Glutamatergic neuron (in vitro differentiated cells): ENCODE measurements at regions not wholly inside any gene's neighbourhood (a gene's known extent, or its start where the extent isn't known, plus 50 kb on each side); places are given as distances from the start of the nearest gene placed in this dataset.
"Not testable (repeated sequence)": the region's sequence is repeated elsewhere in the genome, so short reads cannot be mapped to it uniquely, and the experiment has no call there.

Experiments
- DNase-seq: peaks from one replicate; pipeline ENCODE4 v3.0.0; 2022
- H3K27ac Mint-ChIP-seq: one replicate; pipeline ENCODE4 v1.8.0; 2020; ENCODE audit warnings: mild to moderate bottlenecking, mixed read lengths, inconsistent platforms; ENCODE audit not compliant: unreplicated experiment
- H3K27me3 Mint-ChIP-seq: one replicate; pipeline ENCODE4 v1.8.0; 2020; ENCODE audit warnings: mild to moderate bottlenecking, moderate library complexity, mixed read lengths, inconsistent platforms; ENCODE audit not compliant: unreplicated experiment
- H3K36me3 Mint-ChIP-seq: one replicate; pipeline ENCODE4 v1.8.0; 2020; ENCODE audit warnings: mild to moderate bottlenecking, mixed read lengths, inconsistent platforms; ENCODE audit not compliant: unreplicated experiment
- H3K4me1 Mint-ChIP-seq: one replicate; pipeline ENCODE4 v1.8.0; 2020; ENCODE audit warnings: mild to moderate bottlenecking, low read depth, mixed read lengths, inconsistent platforms; ENCODE audit not compliant: unreplicated experiment
- H3K4me3 Mint-ChIP-seq: one replicate; pipeline ENCODE4 v1.8.0; 2020; ENCODE audit warnings: mild to moderate bottlenecking, mixed read lengths, inconsistent platforms; ENCODE audit not compliant: unreplicated experiment
- H3K9me3 Mint-ChIP-seq: one replicate; pipeline ENCODE4 v1.8.0; 2020; ENCODE audit warnings: mild to moderate bottlenecking, moderate library complexity, mixed read lengths, inconsistent platforms; ENCODE audit not compliant: unreplicated experiment
- TF ChIP-seq, protein P1 (sequence below): fragments of 200-600 bp; sonication (generic); IDR thresholded peaks from one replicate; pipeline ENCODE4 v1.5.0; 2021; ENCODE audit not compliant: partially characterized antibody, unreplicated experiment

DNA sequence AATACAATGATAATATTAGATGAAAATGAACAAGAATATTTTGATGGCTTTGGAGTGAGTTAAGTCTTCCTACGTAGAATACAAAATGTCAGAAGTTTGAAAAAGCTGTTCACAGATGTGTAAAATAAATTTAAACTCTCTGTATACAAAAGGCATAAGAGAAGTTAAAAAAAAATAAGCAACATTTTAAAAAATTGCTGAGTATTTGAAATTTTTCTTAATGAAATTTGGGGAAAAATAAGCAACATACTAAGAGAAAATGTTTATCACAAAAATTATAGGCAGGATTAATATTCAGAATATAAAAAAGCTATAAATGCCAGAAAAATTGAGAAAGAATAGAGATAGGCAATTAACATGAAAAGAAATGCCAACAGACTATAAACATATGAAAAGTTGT lies 470.7 kb upstream of the TRPC7 start:
- TF ChIP-seq, protein P1, sequence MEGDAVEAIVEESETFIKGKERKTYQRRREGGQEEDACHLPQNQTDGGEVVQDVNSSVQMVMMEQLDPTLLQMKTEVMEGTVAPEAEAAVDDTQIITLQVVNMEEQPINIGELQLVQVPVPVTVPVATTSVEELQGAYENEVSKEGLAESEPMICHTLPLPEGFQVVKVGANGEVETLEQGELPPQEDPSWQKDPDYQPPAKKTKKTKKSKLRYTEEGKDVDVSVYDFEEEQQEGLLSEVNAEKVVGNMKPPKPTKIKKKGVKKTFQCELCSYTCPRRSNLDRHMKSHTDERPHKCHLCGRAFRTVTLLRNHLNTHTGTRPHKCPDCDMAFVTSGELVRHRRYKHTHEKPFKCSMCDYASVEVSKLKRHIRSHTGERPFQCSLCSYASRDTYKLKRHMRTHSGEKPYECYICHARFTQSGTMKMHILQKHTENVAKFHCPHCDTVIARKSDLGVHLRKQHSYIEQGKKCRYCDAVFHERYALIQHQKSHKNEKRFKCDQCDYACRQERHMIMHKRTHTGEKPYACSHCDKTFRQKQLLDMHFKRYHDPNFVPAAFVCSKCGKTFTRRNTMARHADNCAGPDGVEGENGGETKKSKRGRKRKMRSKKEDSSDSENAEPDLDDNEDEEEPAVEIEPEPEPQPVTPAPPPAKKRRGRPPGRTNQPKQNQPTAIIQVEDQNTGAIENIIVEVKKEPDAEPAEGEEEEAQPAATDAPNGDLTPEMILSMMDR: no peak
- Mint-ChIP-seq H3K4me3 (no peak overlapping the region), H3K36me3 (no peaks in the 10 kb centered on the region), H3K9me3 (peaks cover 1% of the 10 kb centered on the region), H3K27me3 (peaks cover 3% of the 10 kb centered on the region), H3K4me1 (no peaks in the 10 kb centered on the region), H3K27ac (no peak overlapping the region)
- DNase-seq: no peak

DNA sequence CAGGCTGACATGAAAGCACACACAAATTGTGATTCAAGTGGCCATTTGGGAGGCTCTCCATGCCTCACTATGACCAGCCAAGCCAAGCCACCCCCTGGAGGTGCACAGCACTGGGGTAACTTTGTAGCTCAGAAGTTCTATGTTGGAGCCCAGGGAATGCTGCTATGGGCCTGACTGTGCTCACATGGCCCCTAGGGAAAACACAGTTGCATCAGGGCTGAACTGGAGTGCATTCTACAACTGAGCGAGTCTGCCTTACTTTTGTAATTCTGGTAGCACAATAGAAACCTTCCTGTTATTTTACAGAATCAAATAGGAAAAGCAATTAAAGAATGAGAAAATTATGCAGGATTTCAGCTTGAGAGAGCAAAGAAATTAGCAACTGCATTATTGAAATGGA lies 455.5 kb upstream of the TRPC7 start:
- peaks cover 2% of the 10 kb centered on the region for H3K27me3 Mint-ChIP-seq

DNA sequence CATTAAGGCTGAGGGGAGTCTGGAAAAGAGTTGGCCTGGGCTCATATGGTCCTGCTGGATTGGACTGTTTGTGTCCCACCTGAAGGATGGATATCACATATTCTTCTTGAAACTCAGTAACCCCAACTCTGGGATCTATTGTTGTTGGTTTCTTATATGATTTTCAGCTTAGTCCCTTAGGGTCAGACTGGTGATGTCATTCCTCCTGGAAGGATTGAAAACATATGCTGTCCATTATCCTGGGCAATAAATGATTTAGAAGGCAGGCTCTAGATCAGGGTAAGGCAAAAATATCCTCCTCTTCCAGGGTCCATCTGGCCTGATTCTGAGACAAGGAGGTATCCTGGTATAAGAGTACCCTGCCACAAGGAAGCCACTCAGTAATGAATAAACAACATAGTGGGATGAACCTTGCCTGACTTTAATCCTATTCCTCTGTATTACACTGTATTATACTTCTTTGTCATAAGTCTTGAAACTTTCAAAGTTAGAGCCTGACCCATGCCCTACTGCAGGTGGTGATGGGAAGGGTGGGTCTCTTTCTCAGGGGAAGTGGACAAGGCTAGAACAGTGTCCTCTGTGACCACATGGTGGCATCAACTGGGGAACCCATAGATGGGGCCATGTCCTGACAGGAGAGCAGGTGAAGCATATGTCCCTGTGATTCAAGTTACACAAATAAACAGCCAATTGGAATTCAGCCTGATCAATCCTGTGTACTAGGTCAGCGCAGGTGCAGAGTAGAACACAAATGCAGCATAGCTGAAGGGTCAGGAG lies 454.4 kb upstream of the TRPC7 start:
- Mint-ChIP-seq H3K9me3 (no peaks in the 10 kb centered on the region), H3K4me1 (peaks cover 1% of the 10 kb centered on the region), H3K36me3 (no peaks in the 10 kb centered on the region), H3K4me3 (no peak overlapping the region), H3K27ac (no peak overlapping the region), H3K27me3 (peaks cover 2% of the 10 kb centered on the region)
- DNase-seq: no peak
- TF ChIP-seq, protein P1: no peak

More for the DNA sequence above, 455.5 kb upstream of the TRPC7 start:
- H3K36me3 Mint-ChIP-seq: no peaks in the 10 kb centered on the region
- no peaks in the 10 kb centered on the region for H3K9me3 Mint-ChIP-seq
- no peak overlapping the region for H3K4me3 Mint-ChIP-seq
- no peak for DNase-seq
- H3K27ac Mint-ChIP-seq: no peak overlapping the region
- TF ChIP-seq, protein P1: no peak
- H3K4me1 Mint-ChIP-seq: peaks cover 1% of the 10 kb centered on the region

DNA sequence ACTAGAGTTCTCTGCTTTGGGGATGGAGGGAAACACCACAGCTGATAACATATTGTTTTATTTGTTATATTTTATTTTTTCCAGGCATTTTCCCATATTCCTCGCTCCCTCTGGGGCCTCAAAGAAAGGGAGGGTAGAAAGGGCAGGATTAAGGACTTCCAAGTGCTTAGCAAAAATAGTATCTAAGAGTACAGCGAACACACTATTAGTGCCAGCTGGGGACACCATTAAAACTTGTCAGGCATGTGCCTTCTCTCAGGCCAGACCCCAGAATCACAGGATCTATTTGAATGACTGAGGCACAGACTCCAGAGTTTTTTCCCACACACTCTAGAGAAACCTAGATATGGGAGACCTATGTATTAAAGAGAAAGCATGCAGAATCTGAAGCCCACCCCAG lies 451.0 kb upstream of the TRPC7 start:
- H3K36me3 Mint-ChIP-seq: no peaks in the 10 kb centered on the region
- H3K27ac Mint-ChIP-seq: no peak overlapping the region
- no peak overlapping the region for H3K4me3 Mint-ChIP-seq
- no peaks in the 10 kb centered on the region for H3K27me3 Mint-ChIP-seq
- no peak for DNase-seq
- peaks cover 1% of the 10 kb centered on the region for H3K4me1 Mint-ChIP-seq
- no peaks in the 10 kb centered on the region for H3K9me3 Mint-ChIP-seq
- TF ChIP-seq, protein P1: no peak

DNA sequence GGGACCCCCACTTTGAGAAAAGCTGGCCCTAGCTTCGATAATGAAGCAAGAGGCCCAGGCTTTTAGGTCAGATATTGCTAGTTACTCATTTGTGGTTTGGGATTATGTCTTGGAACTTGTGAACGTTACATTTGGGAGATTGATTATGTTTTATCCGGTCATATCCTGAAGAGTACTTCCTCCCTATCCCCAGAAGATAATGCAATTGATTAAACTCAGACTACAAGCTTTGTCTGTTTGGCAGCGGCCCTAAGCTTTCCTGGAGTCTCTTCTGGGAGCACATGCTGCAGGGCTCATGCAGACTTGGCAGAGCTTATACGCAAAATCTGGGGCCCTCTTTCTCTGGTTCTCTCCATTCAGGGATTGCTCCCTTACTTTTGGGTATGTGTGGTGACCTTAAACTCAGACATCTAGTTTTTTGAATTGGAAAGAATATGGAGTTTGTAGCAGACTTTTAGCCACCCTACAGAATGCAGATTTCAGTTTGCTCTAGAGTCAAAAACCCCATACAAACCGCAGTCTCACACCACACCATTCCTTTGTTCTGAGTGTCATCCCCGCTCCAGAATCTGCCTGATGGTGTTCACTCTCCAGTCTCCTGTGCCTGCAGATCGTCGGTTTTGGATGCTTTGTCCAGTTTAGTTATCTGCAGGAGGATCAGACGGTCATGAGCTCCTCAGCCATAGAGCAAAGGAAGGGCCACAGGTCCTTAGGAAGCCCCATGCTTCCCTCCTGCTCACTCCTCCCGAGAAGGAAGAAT lies 449.5 kb upstream of the TRPC7 start:
- no peaks in the 10 kb centered on the region for H3K4me1 Mint-ChIP-seq
- TF ChIP-seq, protein P1: no peak
- no peaks in the 10 kb centered on the region for H3K9me3 Mint-ChIP-seq
- no peaks in the 10 kb centered on the region for H3K27me3 Mint-ChIP-seq
- no peak overlapping the region for H3K27ac Mint-ChIP-seq
- no peak overlapping the region for H3K4me3 Mint-ChIP-seq
- no peak for DNase-seq
- H3K36me3 Mint-ChIP-seq: no peaks in the 10 kb centered on the region

DNA sequence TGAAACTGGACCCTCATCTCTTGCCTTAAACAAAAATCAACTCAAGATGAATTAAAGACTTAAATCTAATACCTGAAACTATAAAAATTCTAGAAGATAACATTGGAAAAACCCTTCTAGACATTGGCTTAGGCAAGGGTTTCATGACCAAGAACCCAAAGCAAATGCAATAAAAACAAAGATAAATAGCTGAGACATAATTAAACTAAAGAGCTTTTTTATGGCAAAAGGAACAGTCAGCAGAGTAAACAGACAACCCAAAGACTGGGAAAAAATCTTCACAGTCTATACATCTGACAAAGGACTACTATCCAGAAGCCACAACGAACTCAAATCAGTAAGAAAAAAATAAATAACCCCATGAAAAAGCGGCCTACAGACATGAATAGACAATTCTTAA lies 446.9 kb upstream of the TRPC7 start:
- not testable (repeated sequence) for H3K9me3 Mint-ChIP-seq, H3K4me1 Mint-ChIP-seq, H3K36me3 Mint-ChIP-seq, H3K4me3 Mint-ChIP-seq, H3K27ac Mint-ChIP-seq, H3K27me3 Mint-ChIP-seq, DNase-seq
